Left lung (tissue), 4 donors: ENCODE measurements at regions not wholly inside any gene's neighbourhood (a gene's known extent, or its start where the extent isn't known, plus 50 kb on each side); places are given as distances from the start of the nearest gene placed in this dataset.

Experiments used
- ATAC-seq: fragments of 200-7000 bp; cut with Tn5 transposase; one replicate; pipeline ENCODE4 v1.9.1; 2020; ENCODE audit warnings: moderate library complexity
- DNase-seq, 4 donors: peaks; one replicate each; pipeline ENCODE4 v3.0.0-alpha.2; 2013 to 2020
- H3K27ac ChIP-seq, 2 donors: fragments of 200-600 bp; sonication (generic) in 1 of 2; one replicate each; pipeline versions ENCODE4 v1.5.0 to v1.8.0; 2020 to 2021
- H3K27me3 ChIP-seq, 2 donors: fragments of 200-600 bp; sonication (generic) in 1 of 2; one replicate each; pipeline versions ENCODE4 v1.5.0 to v1.8.0; 2020 to 2021
- H3K36me3 ChIP-seq, 2 donors: fragments of 200-600 bp; sonication (generic) in 1 of 2; one replicate each; pipeline versions ENCODE4 v1.5.0 to v1.8.0; 2020 to 2021
- H3K4me1 ChIP-seq, 2 donors: fragments of 200-600 bp; one replicate each; pipeline ENCODE4 v1.8.0; 2021
- H3K4me3 ChIP-seq, 2 donors: fragments of 200-600 bp; sonication (generic) in 1 of 2; one replicate each; pipeline versions ENCODE4 v1.5.0 to v1.8.0; 2020 to 2021; ENCODE audit warnings: mild to moderate bottlenecking in 1 of 2
- H3K9me3 ChIP-seq, 2 donors: fragments of 200-600 bp; sonication (generic) in 1 of 2; one replicate each; pipeline versions ENCODE4 v1.5.0 to v1.8.0; 2020 to 2021
- intact Hi-C, 2 donors: fragments of 100-400 bp; cut with DNase I; formaldehyde crosslinking; loops; one replicate each; pipeline versions ENCODE4 v1.11.2 to v1.14.2; 2022
- TF ChIP-seq, protein P1 (sequence below), 2 donors: fragments of 200-600 bp; sonication (generic) in 1 of 2; IDR thresholded peaks; one replicate each; pipeline versions ENCODE4 v1.5.0 to v1.8.0; 2021; ENCODE audit warnings: antibody characterized with exemption in 2 of 2
- donor health status: DM: no; HTN: yes; CAD: no.
- donor health status: DM: no; HTN: no; CAD: no.

DNA sequence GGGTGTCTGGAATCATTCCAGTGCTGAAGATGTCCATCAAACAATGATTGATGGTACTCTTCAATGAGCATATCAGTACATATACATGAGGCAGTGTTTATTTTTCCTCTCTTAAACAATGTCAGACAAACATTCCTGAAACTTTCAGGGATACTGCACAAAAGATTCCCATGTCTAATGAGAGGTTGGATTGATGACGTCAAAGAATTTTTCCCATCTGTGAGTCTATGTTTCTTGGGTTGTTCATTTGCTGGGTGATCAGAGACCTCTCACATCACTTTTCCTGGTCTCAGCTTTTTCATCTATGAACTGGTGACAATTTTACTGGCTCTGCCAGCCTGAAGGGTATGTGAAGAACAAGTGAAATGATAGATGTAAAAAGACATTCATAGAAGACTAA is 325.5 kb downstream of the EN1 start:
- DNase-seq = no peak
- intact Hi-C loops = no loop called here
- H3K4me3 ChIP-seq = no peak overlapping the region

GRCh38 chr2:118521272-118521671 is 326.2 kb downstream of the EN1 start:
- DNase-seq (no peak), ATAC-seq (no peak)
- Histone ChIP-seq H3K9me3 (peaks cover 0 to 35% of the 10 kb centered on the region in 2 donors), H3K27me3 (no peaks in the 10 kb centered on the region), H3K27ac (no peak overlapping the region), H3K4me3 (no peak overlapping the region), H3K4me1 (no peaks in the 10 kb centered on the region), H3K36me3 (no peaks in the 10 kb centered on the region)
- TF ChIP-seq, protein P1, sequence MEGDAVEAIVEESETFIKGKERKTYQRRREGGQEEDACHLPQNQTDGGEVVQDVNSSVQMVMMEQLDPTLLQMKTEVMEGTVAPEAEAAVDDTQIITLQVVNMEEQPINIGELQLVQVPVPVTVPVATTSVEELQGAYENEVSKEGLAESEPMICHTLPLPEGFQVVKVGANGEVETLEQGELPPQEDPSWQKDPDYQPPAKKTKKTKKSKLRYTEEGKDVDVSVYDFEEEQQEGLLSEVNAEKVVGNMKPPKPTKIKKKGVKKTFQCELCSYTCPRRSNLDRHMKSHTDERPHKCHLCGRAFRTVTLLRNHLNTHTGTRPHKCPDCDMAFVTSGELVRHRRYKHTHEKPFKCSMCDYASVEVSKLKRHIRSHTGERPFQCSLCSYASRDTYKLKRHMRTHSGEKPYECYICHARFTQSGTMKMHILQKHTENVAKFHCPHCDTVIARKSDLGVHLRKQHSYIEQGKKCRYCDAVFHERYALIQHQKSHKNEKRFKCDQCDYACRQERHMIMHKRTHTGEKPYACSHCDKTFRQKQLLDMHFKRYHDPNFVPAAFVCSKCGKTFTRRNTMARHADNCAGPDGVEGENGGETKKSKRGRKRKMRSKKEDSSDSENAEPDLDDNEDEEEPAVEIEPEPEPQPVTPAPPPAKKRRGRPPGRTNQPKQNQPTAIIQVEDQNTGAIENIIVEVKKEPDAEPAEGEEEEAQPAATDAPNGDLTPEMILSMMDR (IDR thresholded peaks at IDR 0.05) = no peak
- intact Hi-C loops = no loop called here

More for the DNA sequence above, 325.5 kb downstream of the EN1 start:
- TF ChIP-seq, protein P1 (IDR thresholded peaks at IDR 0.05) = no peak
- no peak overlapping the region for H3K27ac ChIP-seq
- ATAC-seq = no peak
- peaks cover 0 to 35% of the 10 kb centered on the region in 2 donors for H3K9me3 ChIP-seq
- H3K4me1 ChIP-seq = no peaks in the 10 kb centered on the region
- no peaks in the 10 kb centered on the region for H3K27me3 ChIP-seq
- H3K36me3 ChIP-seq = no peaks in the 10 kb centered on the region

GRCh38 chr2:118520246-118520645 is 327.2 kb downstream of the EN1 start:
- ATAC-seq = no peak
- Histone ChIP-seq H3K27me3 (no peaks in the 10 kb centered on the region), H3K4me1 (no peaks in the 10 kb centered on the region), H3K36me3 (no peaks in the 10 kb centered on the region), H3K27ac (no peak overlapping the region), H3K9me3 (peaks cover 0 to 37% of the 10 kb centered on the region in 2 donors), H3K4me3 (no peak overlapping the region)
- intact Hi-C loops = no loop called here
- no peak for DNase-seq
- TF ChIP-seq, protein P1 (IDR thresholded peaks at IDR 0.05) = no peak

- no peaks in the 10 kb centered on the region for H3K27me3 ChIP-seq
- H3K4me1 ChIP-seq = no peaks in the 10 kb centered on the region
- no peak overlapping the region for H3K4me3 ChIP-seq
- TF ChIP-seq, protein P1 (IDR thresholded peaks at IDR 0.05) = no peak
- no peak overlapping the region for H3K27ac ChIP-seq
- H3K9me3 ChIP-seq = peaks cover 0 to 42% of the 10 kb centered on the region in 2 donors
- intact Hi-C loops = no loop called here
- no peaks in the 10 kb centered on the region for H3K36me3 ChIP-seq
- DNase-seq = no peak
- ATAC-seq = no peak
Observed at GRCh38 chr2:118519511-118519910, 327.9 kb downstream of the EN1 start.

- Histone ChIP-seq H3K36me3 (no peaks in the 10 kb centered on the region), H3K4me1 (no peaks in the 10 kb centered on the region), H3K27me3 (no peaks in the 10 kb centered on the region), H3K4me3 (no peak overlapping the region), H3K27ac (no peak overlapping the region), H3K9me3 (peaks cover 0 to 9% of the 10 kb centered on the region in 2 donors)
- TF ChIP-seq, protein P1 (IDR thresholded peaks at IDR 0.05) = no peak
- DNase-seq (no peak), ATAC-seq (no peak)
- intact Hi-C loops = no loop called here
Observed at GRCh38 chr2:118510807-118511206, 336.6 kb downstream of the EN1 start.
